T-helper 17 cell (primary cell): ENCODE measurements at regions not wholly inside any gene's neighbourhood (a gene's known extent, or its start where the extent isn't known, plus 50 kb on each side); places are given as distances from the start of the nearest gene placed in this dataset.
"Not testable (repeated sequence)": the region's sequence is repeated elsewhere in the genome, so short reads cannot be mapped to it uniquely, and the experiment has no call there.

Experiments used
- ATAC-seq: fragments of 150-1000 bp; cut with Tn5 transposase; 2 replicates; pipeline ENCODE4 v1.10.0; 2021; ENCODE audit warnings: mild to moderate bottlenecking, moderate library complexity
- DNase-seq, 3 donors: peaks; one replicate each; pipeline versions ENCODE4 v3.0.0 to v3.0.0-alpha.2; 2020 to 2021
- H3K9me3 ChIP-seq: one replicate; pipeline ENCODE4 v1.7.0; 2013; ENCODE audit warnings: low read length, mild to moderate bottlenecking; ENCODE audit not compliant: control insufficient read depth, poor library complexity, severe bottlenecking
- H3K27ac Mint-ChIP-seq: one replicate; pipeline ENCODE4 v1.8.0; 2022; ENCODE audit warnings: mild to moderate bottlenecking, moderate library complexity, mixed read lengths
- H3K27me3 Mint-ChIP-seq: one replicate; pipeline ENCODE4 v1.8.0; 2022; ENCODE audit warnings: mixed read lengths
- H3K36me3 Mint-ChIP-seq: one replicate; pipeline ENCODE4 v1.8.0; 2022; ENCODE audit warnings: low read depth, mixed read lengths
- H3K4me1 Mint-ChIP-seq: one replicate; pipeline ENCODE4 v1.8.0; 2022; ENCODE audit warnings: mild to moderate bottlenecking, mixed read lengths
- H3K4me3 Mint-ChIP-seq: one replicate; pipeline ENCODE4 v1.8.0; 2022; ENCODE audit warnings: mild to moderate bottlenecking, moderate library complexity, mixed read lengths

- H3K9me3 ChIP-seq = no peaks in the 10 kb centered on the region
- no peak for ATAC-seq
- Mint-ChIP-seq H3K4me1 (peaks cover 2% of the 10 kb centered on the region), H3K36me3 (no peaks in the 10 kb centered on the region), H3K27me3 (peaks cover 42% of the 10 kb centered on the region), H3K27ac (no peak overlapping the region), H3K4me3 (no peak overlapping the region)
- DNase-seq = no peak
Measured at GRCh38 chr10:111295788-111296187, 219.0 kb downstream of the ADRA2A start.

GRCh38 chr10:111297351-111297848 lies 220.6 kb downstream of the ADRA2A start:
- ATAC-seq = no peak
- Mint-ChIP-seq H3K36me3 (no peaks in the 10 kb centered on the region), H3K4me1 (peaks cover 2% of the 10 kb centered on the region), H3K27me3 (peaks cover 54% of the 10 kb centered on the region), H3K4me3 (no peak overlapping the region), H3K27ac (no peak overlapping the region)
- no peak for DNase-seq
- H3K9me3 ChIP-seq = no peaks in the 10 kb centered on the region

GRCh38 chr10:111298031-111298430 lies 221.2 kb downstream of the ADRA2A start:
- H3K4me1 Mint-ChIP-seq = peaks cover 2% of the 10 kb centered on the region
- H3K27ac Mint-ChIP-seq = no peak overlapping the region
- H3K27me3 Mint-ChIP-seq = peaks cover 53% of the 10 kb centered on the region
- H3K9me3 ChIP-seq = no peaks in the 10 kb centered on the region
- no peak for ATAC-seq
- no peak overlapping the region for H3K4me3 Mint-ChIP-seq
- H3K36me3 Mint-ChIP-seq = no peaks in the 10 kb centered on the region
- DNase-seq = no peak

GRCh38 chr10:111299037-111299436 lies 222.2 kb downstream of the ADRA2A start:
- DNase-seq (no peak), ATAC-seq (no peak)
- Mint-ChIP-seq H3K36me3 (no peaks in the 10 kb centered on the region), H3K27me3 (peaks cover 47% of the 10 kb centered on the region), H3K4me1 (peaks cover 2% of the 10 kb centered on the region), H3K27ac (no peak overlapping the region), H3K4me3 (no peak overlapping the region)
- no peaks in the 10 kb centered on the region for H3K9me3 ChIP-seq

GRCh38 chr10:111303887-111304286 lies 227.1 kb downstream of the ADRA2A start:
- peaks cover 35% of the 10 kb centered on the region for H3K27me3 Mint-ChIP-seq
- DNase-seq = no peak
- H3K36me3 Mint-ChIP-seq = no peaks in the 10 kb centered on the region
- H3K4me1 Mint-ChIP-seq = no peaks in the 10 kb centered on the region
- no peaks in the 10 kb centered on the region for H3K9me3 ChIP-seq
- H3K27ac Mint-ChIP-seq = no peak overlapping the region
- no peak for ATAC-seq
- no peak overlapping the region for H3K4me3 Mint-ChIP-seq

- no peak for DNase-seq
- H3K9me3 ChIP-seq = no peaks in the 10 kb centered on the region
- Mint-ChIP-seq H3K4me3 (no peak overlapping the region), H3K27me3 (peaks cover 48% of the 10 kb centered on the region), H3K27ac (no peak overlapping the region), H3K36me3 (no peaks in the 10 kb centered on the region), H3K4me1 (no peaks in the 10 kb centered on the region)
- ATAC-seq = no peak
Measured at GRCh38 chr10:111316722-111317212, 239.9 kb downstream of the ADRA2A start.

- Mint-ChIP-seq H3K36me3 (no peaks in the 10 kb centered on the region), H3K4me1 (no peaks in the 10 kb centered on the region), H3K27ac (no peak overlapping the region), H3K4me3 (no peak overlapping the region), H3K27me3 (peaks cover 63% of the 10 kb centered on the region)
- ATAC-seq = no peak
- no peaks in the 10 kb centered on the region for H3K9me3 ChIP-seq
- no peak for DNase-seq
Measured at GRCh38 chr10:111319866-111320265, 243.0 kb downstream of the ADRA2A start.

GRCh38 chr10:111323389-111323966 lies 246.6 kb downstream of the ADRA2A start:
- no peak for ATAC-seq
- peaks cover 47% of the 10 kb centered on the region for H3K27me3 Mint-ChIP-seq
- no peak for DNase-seq
- no peaks in the 10 kb centered on the region for H3K9me3 ChIP-seq
- no peak overlapping the region for H3K4me3 Mint-ChIP-seq
- no peaks in the 10 kb centered on the region for H3K36me3 Mint-ChIP-seq
- no peaks in the 10 kb centered on the region for H3K4me1 Mint-ChIP-seq
- no peak overlapping the region for H3K27ac Mint-ChIP-seq

- ATAC-seq, H3K36me3 Mint-ChIP-seq, H3K27me3 Mint-ChIP-seq, DNase-seq, H3K9me3 ChIP-seq, H3K27ac Mint-ChIP-seq, H3K4me1 Mint-ChIP-seq, H3K4me3 Mint-ChIP-seq: not testable (repeated sequence)
Measured at GRCh38 chr10:111332174-111332573, 255.3 kb downstream of the ADRA2A start.

GRCh38 chr10:111335826-111336225 lies 259.0 kb downstream of the ADRA2A start:
- Mint-ChIP-seq H3K4me3 (no peak overlapping the region), H3K36me3 (no peaks in the 10 kb centered on the region), H3K27me3 (peaks cover 15% of the 10 kb centered on the region), H3K27ac (no peak overlapping the region), H3K4me1 (no peaks in the 10 kb centered on the region)
- ATAC-seq (no peak), DNase-seq (no peak)
- H3K9me3 ChIP-seq = peaks cover 6% of the 10 kb centered on the region

- DNase-seq (no peak), ATAC-seq (no peak)
- H3K36me3 Mint-ChIP-seq = no peaks in the 10 kb centered on the region
- H3K9me3 ChIP-seq = peaks cover 5% of the 10 kb centered on the region
- no peaks in the 10 kb centered on the region for H3K4me1 Mint-ChIP-seq
- peaks cover 15% of the 10 kb centered on the region for H3K27me3 Mint-ChIP-seq
- no peak overlapping the region for H3K27ac Mint-ChIP-seq
- no peak overlapping the region for H3K4me3 Mint-ChIP-seq
Measured at GRCh38 chr10:111338035-111338434, 261.2 kb downstream of the ADRA2A start.

GRCh38 chr10:111338805-111339204 lies 262.0 kb downstream of the ADRA2A start:
- H3K4me3 Mint-ChIP-seq = no peak overlapping the region
- H3K4me1 Mint-ChIP-seq = no peaks in the 10 kb centered on the region
- H3K36me3 Mint-ChIP-seq = no peaks in the 10 kb centered on the region
- no peak overlapping the region for H3K27ac Mint-ChIP-seq
- DNase-seq (no peak), ATAC-seq (no peak)
- no peaks in the 10 kb centered on the region for H3K9me3 ChIP-seq
- H3K27me3 Mint-ChIP-seq = peaks cover 14% of the 10 kb centered on the region

- no peak overlapping the region for H3K4me3 Mint-ChIP-seq
Measured at GRCh38 chr10:111344804-111345203, 268.0 kb downstream of the ADRA2A start.

GRCh38 chr10:111347386-111348013 lies 270.7 kb downstream of the ADRA2A start:
- no peaks in the 10 kb centered on the region for H3K4me1 Mint-ChIP-seq
- ATAC-seq = no peak
- H3K4me3 Mint-ChIP-seq = no peak overlapping the region

More at GRCh38 chr10:111344804-111345203, 268.0 kb downstream of the ADRA2A start:
- H3K4me1 Mint-ChIP-seq = no peaks in the 10 kb centered on the region
- DNase-seq = no peak
- ATAC-seq = no peak
- no peaks in the 10 kb centered on the region for H3K9me3 ChIP-seq
- H3K36me3 Mint-ChIP-seq = no peaks in the 10 kb centered on the region
- H3K27me3 Mint-ChIP-seq = peaks cover 26% of the 10 kb centered on the region
- no peak overlapping the region for H3K27ac Mint-ChIP-seq

More at GRCh38 chr10:111347386-111348013, 270.7 kb downstream of the ADRA2A start:
- H3K27me3 Mint-ChIP-seq = peaks cover 47% of the 10 kb centered on the region
- H3K27ac Mint-ChIP-seq = no peak overlapping the region
- no peaks in the 10 kb centered on the region for H3K36me3 Mint-ChIP-seq
- no peak for DNase-seq
- H3K9me3 ChIP-seq = no peaks in the 10 kb centered on the region
